Liver (tissue), 3 donors: ENCODE measurements at regions not wholly inside any gene's neighbourhood (a gene's known extent, or its start where the extent isn't known, plus 50 kb on each side); places are given as distances from the start of the nearest gene placed in this dataset.
A peak's percentile ranks its signal among the peaks of the same experiment; 100 is the strongest.

Source experiments
- CTCF ChIP-seq: fragments of 150-350 bp; IDR thresholded peaks from 2 replicates; pipeline ENCODE4 v1.5.1; 2017; ENCODE audit warnings: improper control_type of control experiment, low read depth, low read length; ENCODE audit not compliant: missing input control
- EGR1 ChIP-seq, 2 donors: IDR thresholded peaks; 2 replicates each; pipeline ENCODE4 v1.6.1; 2016 to 2018; ENCODE audit warnings: antibody characterized with exemption in 2 of 2, low read depth in 2 of 2
- JUND ChIP-seq, 2 donors: IDR thresholded peaks; 2 replicates each; pipeline ENCODE4 v1.6.1; 2016; ENCODE audit warnings: antibody characterized with exemption in 2 of 2
- RAD21 ChIP-seq, 2 donors: IDR thresholded peaks; 2 replicates each; pipeline ENCODE4 v1.6.1; 2016; ENCODE audit warnings: antibody characterized with exemption in 2 of 2, mild to moderate bottlenecking in 2 of 2
- RXRA ChIP-seq, 2 donors: IDR thresholded peaks; 2 replicates each; pipeline ENCODE4 v1.6.1; 2017 to 2018; ENCODE audit warnings: antibody characterized with exemption in 2 of 2, mild to moderate bottlenecking in 1 of 2
- SP1 ChIP-seq: IDR thresholded peaks from 2 replicates; pipeline ENCODE4 v1.6.1; 2018; ENCODE audit warnings: antibody characterized with exemption, mild to moderate bottlenecking
- TAF1 ChIP-seq: conservative IDR thresholded peaks from 2 replicates; pipeline ENCODE4 v1.6.1; 2016; ENCODE audit warnings: antibody characterized with exemption, mild to moderate bottlenecking
- YY1 ChIP-seq: IDR thresholded peaks from 2 replicates; pipeline ENCODE4 v1.6.1; 2016; ENCODE audit warnings: antibody characterized with exemption, mild to moderate bottlenecking
- TF ChIP-seq, protein P1 (sequence below): IDR thresholded peaks from 2 replicates; pipeline ENCODE4 v1.6.1; 2016; ENCODE audit warnings: antibody characterized with exemption
- TF ChIP-seq, protein P2 (sequence below): IDR thresholded peaks from 2 replicates; pipeline ENCODE4 v1.6.1; 2016; ENCODE audit warnings: antibody characterized with exemption
- TF ChIP-seq, protein P3 (sequence below): IDR thresholded peaks from 2 replicates; pipeline ENCODE4 v1.6.1; 2016; ENCODE audit warnings: antibody characterized with exemption
- donor health status: healthy.
- donor health status: healthy.

GRCh38 chr2:147425437-147426029 is 419.3 kb upstream of the ACVR2A start:
- TF ChIP-seq CTCF (no peak), RAD21 (IDR thresholded peaks at IDR 0.05) (peak in 1 of 2 donors; percentile 36), YY1 (no peak), JUND (IDR thresholded peaks at IDR 0.05) (peak in 1 of 2 donors; percentile 7), EGR1 (IDR thresholded peaks at IDR 0.05; ENCODE audit: low read depth in 2 of 2) (no peak), SP1 (peak; percentile 84), RXRA (IDR thresholded peaks at IDR 0.05) (peak; percentile 49 to 63), TAF1 (no peak)
- TF ChIP-seq, protein P1, sequence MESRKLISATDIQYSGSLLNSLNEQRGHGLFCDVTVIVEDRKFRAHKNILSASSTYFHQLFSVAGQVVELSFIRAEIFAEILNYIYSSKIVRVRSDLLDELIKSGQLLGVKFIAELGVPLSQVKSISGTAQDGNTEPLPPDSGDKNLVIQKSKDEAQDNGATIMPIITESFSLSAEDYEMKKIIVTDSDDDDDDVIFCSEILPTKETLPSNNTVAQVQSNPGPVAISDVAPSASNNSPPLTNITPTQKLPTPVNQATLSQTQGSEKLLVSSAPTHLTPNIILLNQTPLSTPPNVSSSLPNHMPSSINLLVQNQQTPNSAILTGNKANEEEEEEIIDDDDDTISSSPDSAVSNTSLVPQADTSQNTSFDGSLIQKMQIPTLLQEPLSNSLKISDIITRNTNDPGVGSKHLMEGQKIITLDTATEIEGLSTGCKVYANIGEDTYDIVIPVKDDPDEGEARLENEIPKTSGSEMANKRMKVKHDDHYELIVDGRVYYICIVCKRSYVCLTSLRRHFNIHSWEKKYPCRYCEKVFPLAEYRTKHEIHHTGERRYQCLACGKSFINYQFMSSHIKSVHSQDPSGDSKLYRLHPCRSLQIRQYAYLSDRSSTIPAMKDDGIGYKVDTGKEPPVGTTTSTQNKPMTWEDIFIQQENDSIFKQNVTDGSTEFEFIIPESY = no peak
- TF ChIP-seq, protein P2, sequence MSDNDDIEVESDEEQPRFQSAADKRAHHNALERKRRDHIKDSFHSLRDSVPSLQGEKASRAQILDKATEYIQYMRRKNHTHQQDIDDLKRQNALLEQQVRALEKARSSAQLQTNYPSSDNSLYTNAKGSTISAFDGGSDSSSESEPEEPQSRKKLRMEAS = no peak
- TF ChIP-seq, protein P3, sequence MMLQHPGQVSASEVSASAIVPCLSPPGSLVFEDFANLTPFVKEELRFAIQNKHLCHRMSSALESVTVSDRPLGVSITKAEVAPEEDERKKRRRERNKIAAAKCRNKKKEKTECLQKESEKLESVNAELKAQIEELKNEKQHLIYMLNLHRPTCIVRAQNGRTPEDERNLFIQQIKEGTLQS = no peak
